Fibroblast of pulmonary artery (primary cell): ENCODE measurements at regions not wholly inside any gene's neighbourhood (a gene's known extent, or its start where the extent isn't known, plus 50 kb on each side); places are given as distances from the start of the nearest gene placed in this dataset.
A peak's percentile ranks its signal among the peaks of the same experiment; 100 is the strongest.

ENCODE experiments used
- DNase-seq: peaks from one replicate; pipeline ENCODE4 v3.0.0-alpha.2; 2010; ENCODE audit warnings: low read depth
- H3K4me3 ChIP-seq: replicated peaks from 2 replicates; pipeline ENCODE4 v1.5.1; 2011; ENCODE audit warnings: low read depth, mild to moderate bottlenecking, control low read depth, low read length, moderate library complexity
- CTCF ChIP-seq: IDR thresholded peaks from 2 replicates; pipeline ENCODE4 v1.5.1; 2011; ENCODE audit warnings: mild to moderate bottlenecking, control low read depth, low read length, inconsistent platforms; ENCODE audit errors: missing control alignments

DNA sequence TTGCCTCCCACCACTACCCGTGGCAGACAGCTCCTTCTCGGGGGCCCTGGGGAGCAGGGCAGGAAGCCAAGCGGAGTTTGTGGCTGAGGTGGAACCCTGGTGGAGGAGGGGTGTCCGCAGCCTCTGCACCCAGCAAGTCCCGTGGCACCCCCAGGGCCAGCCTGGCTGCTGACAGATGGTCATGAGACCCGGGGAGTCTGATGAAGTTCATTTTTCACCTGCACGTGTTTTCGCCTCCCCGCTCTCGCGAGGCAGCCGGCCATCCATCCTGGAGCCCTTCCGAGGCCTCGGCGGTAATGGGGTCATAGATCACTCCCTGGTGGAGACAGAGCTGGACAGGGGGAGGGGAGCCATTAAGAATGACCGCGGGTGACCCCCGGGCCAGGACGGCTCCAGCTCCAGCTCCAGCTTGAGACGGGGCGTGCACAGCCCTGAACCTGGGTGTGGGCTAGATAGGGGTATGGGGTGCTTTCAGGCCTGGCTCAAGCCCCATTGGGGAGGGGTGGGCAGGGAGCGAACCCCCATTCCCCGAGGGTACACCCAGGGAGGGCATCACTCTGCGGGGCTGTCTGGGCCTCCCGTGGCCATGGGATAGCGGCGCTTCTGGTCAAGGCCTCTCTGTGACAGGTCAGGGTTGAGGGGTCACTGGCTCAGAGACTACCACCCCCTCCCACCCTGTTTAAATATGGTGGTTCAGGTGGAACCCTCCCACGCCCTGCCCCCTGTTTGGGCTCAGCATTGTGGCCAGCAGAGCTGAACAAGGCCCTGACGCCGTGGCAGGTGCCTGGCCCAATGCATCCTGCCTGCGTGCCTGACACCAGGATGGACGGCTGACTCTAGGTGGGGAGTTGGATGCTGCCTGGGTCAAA is 227.4 kb upstream of the GSE1 start:
- DNase-seq, result no peak
- H3K4me3 ChIP-seq, result no peak overlapping the region
- TF ChIP-seq CTCF, result no peak

GRCh38 chr16:85386467-85387170 is 226.5 kb upstream of the GSE1 start:
- no peak for TF ChIP-seq CTCF
- H3K4me3 ChIP-seq, result no peak overlapping the region
- DNase-seq, result no peak

DNA sequence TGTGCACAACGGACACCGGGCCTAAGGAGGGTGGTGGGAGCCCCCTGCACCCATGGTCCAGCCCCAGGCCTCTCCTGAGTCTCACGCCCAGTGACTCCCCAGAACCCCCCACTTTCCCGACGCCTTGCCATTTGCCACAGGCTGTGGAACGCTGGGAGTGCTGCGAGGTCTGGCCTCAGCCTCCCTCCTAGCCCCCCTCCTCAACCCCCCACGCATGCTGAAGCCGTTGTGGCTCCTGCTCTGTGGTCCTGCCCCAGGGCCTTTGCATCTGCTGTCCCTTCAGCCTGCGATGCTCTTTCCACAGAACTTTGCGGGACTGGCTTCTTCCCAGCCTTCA is 226.0 kb upstream of the GSE1 start:
- no peak for TF ChIP-seq CTCF
- H3K4me3 ChIP-seq, result no peak overlapping the region

GRCh38 chr16:85387731-85388295 is 225.3 kb upstream of the GSE1 start:
- no peak overlapping the region for H3K4me3 ChIP-seq
- DNase-seq, result no peak
- TF ChIP-seq CTCF, result no peak

More for the DNA sequence above, 226.0 kb upstream of the GSE1 start:
- DNase-seq, result no peak

DNA sequence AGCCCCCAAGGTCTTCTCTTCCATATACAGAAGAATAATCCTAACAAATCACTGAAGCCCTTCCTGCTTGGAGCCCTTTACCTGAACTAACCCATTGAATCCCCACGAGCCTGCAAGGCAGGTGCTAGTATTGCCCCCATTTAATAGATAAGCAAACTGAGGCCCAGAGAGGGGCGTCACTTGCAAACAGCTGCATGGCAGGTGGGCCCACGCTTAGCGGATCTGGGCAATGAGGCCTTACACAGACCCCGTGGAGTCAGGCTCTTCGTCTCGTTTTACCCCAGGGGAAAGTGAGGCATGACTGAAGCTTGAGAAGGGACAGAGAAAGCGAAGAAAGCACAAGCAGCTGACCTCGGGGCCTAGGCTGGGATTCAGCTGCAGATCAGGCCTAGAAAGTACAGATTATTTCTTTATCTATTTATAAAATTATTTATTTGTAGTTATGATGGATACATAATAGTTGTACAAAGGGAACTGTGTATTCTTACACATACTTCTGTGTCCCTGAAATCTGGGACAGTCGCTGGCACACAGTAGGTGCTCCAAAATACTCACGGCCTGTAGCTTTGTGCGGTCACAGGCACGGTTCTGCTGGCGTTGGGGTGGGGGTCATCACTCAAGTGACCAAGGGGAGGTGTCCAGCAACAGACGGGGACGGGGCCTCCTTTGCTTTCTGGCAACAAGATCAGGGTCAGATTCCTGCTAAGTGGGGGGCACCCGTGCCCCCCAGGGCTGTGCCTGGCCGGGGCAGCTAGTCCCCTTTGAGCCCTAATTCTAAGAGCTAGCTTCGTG is 223.2 kb upstream of the GSE1 start:
- no peak for DNase-seq
- no peak overlapping the region for H3K4me3 ChIP-seq
- TF ChIP-seq CTCF, result no peak

GRCh38 chr16:85390511-85391174 is 222.5 kb upstream of the GSE1 start:
- TF ChIP-seq CTCF, result no peak
- DNase-seq, result peak; percentile 94
- H3K4me3 ChIP-seq, result no peak overlapping the region
